ENCODE measurements at regions not wholly inside any gene's neighbourhood (a gene's known extent, or its start where the extent isn't known, plus 50 kb on each side); places are given as distances from the start of the nearest gene placed in this dataset.

- no peak for DNase-seq
Measured at GRCh38 chr13:97057176-97057575, 62.9 kb upstream of the OXGR1 start.

GRCh38 chr13:97058391-97058790 is 64.1 kb upstream of the OXGR1 start:
- no peak for DNase-seq

- DNase-seq = no peak
Measured at GRCh38 chr13:97058926-97059325, 64.7 kb upstream of the OXGR1 start.

- DNase-seq = no peak
Measured at GRCh38 chr13:97067017-97067895, 73.0 kb upstream of the OXGR1 start.

- peak; percentile 66 for DNase-seq
Measured at GRCh38 chr13:97068151-97068550, 73.9 kb upstream of the OXGR1 start.

- no peak for DNase-seq
Measured at GRCh38 chr13:97069050-97069815, 75.0 kb upstream of the OXGR1 start.

GRCh38 chr13:97072297-97072696 is 78.0 kb upstream of the OXGR1 start:
- no peak for DNase-seq

- no peak for DNase-seq
Measured at GRCh38 chr13:97074618-97075017, 80.3 kb upstream of the OXGR1 start.

- DNase-seq = no peak
Measured at GRCh38 chr13:97076898-97077297, 82.6 kb upstream of the OXGR1 start.

- DNase-seq = no peak
Measured at GRCh38 chr13:97077341-97077740, 83.1 kb upstream of the OXGR1 start.

GRCh38 chr13:97079726-97080125 is 85.5 kb upstream of the OXGR1 start:
- DNase-seq = no peak

- no peak for DNase-seq
Measured at GRCh38 chr13:97082461-97083207, 88.4 kb upstream of the OXGR1 start.

GRCh38 chr13:97091196-97091595 is 96.9 kb upstream of the OXGR1 start:
- DNase-seq = no peak

GRCh38 chr13:97100821-97101220 is 106.5 kb upstream of the OXGR1 start:
- DNase-seq = no peak

- DNase-seq = no peak
Measured at GRCh38 chr13:97101912-97102708, 107.8 kb upstream of the OXGR1 start.

GRCh38 chr13:97106323-97106722 is 112.0 kb upstream of the OXGR1 start:
- DNase-seq = no peak

- no peak for DNase-seq
Measured at GRCh38 chr13:97107815-97108529, 113.7 kb upstream of the OXGR1 start.

GRCh38 chr13:97108530-97108900 is 113.6 kb upstream of the MBNL2 start:
- no peak for DNase-seq

GRCh38 chr13:97109256-97109655 is 112.9 kb upstream of the MBNL2 start:
- no peak for DNase-seq

- peak; percentile 79 for DNase-seq
Measured at GRCh38 chr13:97109841-97110492, 112.2 kb upstream of the MBNL2 start.

- no peak for DNase-seq
Measured at GRCh38 chr13:97110936-97111335, 111.2 kb upstream of the MBNL2 start.
